HAP-1 (cell line): ENCODE measurements at regions not wholly inside any gene's neighbourhood (a gene's known extent, or its start where the extent isn't known, plus 50 kb on each side); places are given as distances from the start of the nearest gene placed in this dataset.

ENCODE experiments used
- DNase-seq, 2 experiments: peaks; one replicate each; pipeline ENCODE4 v3.0.0-alpha.2; 2016 to 2020; ENCODE audit warnings: low spot score in 2 of 2
- H3K27me3 ChIP-seq: fragments of 250-450 bp; sonication (Bioruptor Pico); 2 replicates; pipeline ENCODE4 v1.5.1; 2020; ENCODE audit warnings: low read depth, mild to moderate bottlenecking, moderate library complexity
- H3K36me3 ChIP-seq: fragments of 250-450 bp; sonication (Bioruptor Pico); replicated peaks from 2 replicates; pipeline ENCODE4 v1.5.1; 2020; ENCODE audit warnings: mild to moderate bottlenecking
- H3K4me1 ChIP-seq: fragments of 250-450 bp; sonication (Bioruptor Pico); 2 replicates; pipeline ENCODE4 v1.5.1; 2020; ENCODE audit warnings: mild to moderate bottlenecking
- H3K4me3 ChIP-seq: fragments of 250-450 bp; sonication (Bioruptor Pico); 2 replicates; pipeline ENCODE4 v1.5.1; 2020; ENCODE audit warnings: mild to moderate bottlenecking, moderate library complexity
- H3K9me3 ChIP-seq: fragments of 250-450 bp; sonication (Bioruptor Pico); 2 replicates; pipeline ENCODE4 v1.5.1; 2020; ENCODE audit warnings: mild to moderate bottlenecking, moderate library complexity
- in situ Hi-C: fragments of 300-500 bp; cut with MboI; formaldehyde crosslinking; loops from 3 replicates; pipeline ENCODE4 v1.14.3; 2020; ENCODE audit warnings: low sequenced_read_pairs, inconsistent platforms, mixed read lengths

DNA sequence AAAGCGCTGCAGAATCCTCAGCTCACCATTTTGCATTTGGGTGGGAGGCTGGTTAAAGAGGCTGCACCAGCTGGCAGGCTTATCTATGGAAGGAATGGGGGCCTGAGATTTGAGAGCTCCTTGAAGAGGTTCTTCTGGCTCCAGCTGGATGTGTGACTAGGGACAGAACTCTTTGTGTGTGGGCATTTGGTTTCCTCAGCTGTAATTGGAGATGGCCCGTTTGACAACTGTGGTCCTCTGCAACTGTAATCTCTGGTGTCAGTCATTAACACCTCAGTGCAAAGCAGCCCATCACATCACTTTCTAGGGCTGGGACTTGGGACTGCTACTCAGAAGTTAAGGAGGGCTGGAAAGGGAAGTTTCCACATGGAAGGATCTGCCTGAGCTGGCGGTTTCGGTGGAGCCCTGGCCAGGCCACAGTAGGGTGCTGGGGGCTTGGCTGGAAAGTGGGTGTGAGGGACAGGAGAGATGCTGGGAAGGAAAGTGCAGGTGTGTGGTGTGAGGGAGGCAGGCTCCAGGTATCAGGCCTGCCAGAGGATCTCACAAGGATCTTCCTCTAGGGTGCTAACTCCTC, 193.8 kb downstream of the GADD45G start:
- Histone ChIP-seq H3K4me1 (no peaks in the 10 kb centered on the region), H3K9me3 (no peaks in the 10 kb centered on the region), H3K36me3 (no peaks in the 10 kb centered on the region), H3K27me3 (no peaks in the 10 kb centered on the region), H3K4me3 (no peak overlapping the region)
- no peak for DNase-seq
- in situ Hi-C loops = no loop called here

DNA sequence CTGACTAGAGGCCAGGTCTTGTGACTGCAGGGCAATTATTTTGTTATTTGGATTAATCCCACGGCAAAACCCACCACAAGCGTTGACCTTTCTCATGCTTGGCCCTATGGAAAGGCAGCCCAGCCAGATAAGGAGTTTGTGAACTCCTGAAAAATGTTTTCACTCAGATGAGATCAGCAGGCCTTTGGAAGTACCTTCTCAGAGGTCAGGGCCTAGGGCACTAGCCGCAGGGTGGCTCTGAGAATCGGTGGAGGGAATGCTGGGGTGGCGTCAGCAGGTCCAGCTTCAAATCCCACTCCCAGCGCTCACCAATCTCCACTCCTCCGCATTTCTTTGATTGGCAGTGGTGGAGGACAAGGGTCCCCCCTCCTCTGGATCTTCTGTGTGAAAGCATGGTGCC, 194.4 kb downstream of the GADD45G start:
- no peaks in the 10 kb centered on the region for H3K27me3 ChIP-seq
- no peak for DNase-seq
- no peak overlapping the region for H3K4me3 ChIP-seq
- in situ Hi-C loops = no loop called here
- no peaks in the 10 kb centered on the region for H3K36me3 ChIP-seq
- no peaks in the 10 kb centered on the region for H3K4me1 ChIP-seq
- H3K9me3 ChIP-seq = no peaks in the 10 kb centered on the region

DNA sequence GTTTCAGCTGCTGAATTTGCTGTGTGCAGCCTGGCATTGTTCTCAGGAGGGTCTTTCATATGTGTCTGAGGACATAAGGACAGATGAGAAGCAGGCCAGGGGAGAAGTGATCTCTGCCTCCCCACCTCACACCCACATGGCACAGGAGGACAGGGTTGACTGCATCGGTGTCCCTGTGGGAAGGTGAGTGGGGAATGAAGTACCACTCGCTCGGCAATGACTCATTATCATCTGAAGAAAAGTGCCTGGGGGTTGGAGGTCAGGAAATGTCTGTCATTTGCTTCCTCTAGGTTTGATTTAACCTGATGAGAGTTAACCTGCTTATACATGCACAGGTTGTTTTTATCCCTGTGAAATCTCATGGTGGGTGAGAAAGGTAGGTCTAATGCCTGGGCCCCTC, 195.0 kb downstream of the GADD45G start:
- Histone ChIP-seq H3K4me3 (no peak overlapping the region), H3K27me3 (no peaks in the 10 kb centered on the region), H3K36me3 (no peaks in the 10 kb centered on the region), H3K9me3 (no peaks in the 10 kb centered on the region), H3K4me1 (no peaks in the 10 kb centered on the region)
- in situ Hi-C loops = no loop called here
- no peak for DNase-seq

DNA sequence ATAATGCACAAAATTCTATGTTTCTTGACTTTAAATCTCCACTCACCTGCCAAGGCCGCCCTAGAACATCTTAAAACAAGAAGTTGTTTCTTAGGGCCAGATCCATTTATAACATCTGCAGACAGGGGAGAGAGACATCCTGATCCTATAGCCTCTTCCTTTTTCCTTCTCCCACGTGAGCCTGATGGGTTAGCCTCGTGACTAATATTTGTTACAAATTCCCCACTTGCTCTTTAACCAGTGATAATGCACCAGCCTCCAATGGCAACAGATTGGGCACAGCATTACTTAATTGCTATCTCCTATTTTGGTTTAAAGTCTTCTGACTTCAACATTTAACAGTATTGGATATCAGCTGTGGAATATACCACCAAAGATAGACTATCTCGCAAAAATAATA, 196.5 kb downstream of the GADD45G start:
- no peak overlapping the region for H3K4me3 ChIP-seq
- no peaks in the 10 kb centered on the region for H3K4me1 ChIP-seq
- DNase-seq = no peak
- no peaks in the 10 kb centered on the region for H3K36me3 ChIP-seq
- no peaks in the 10 kb centered on the region for H3K9me3 ChIP-seq
- in situ Hi-C loops = no loop called here
- no peaks in the 10 kb centered on the region for H3K27me3 ChIP-seq

DNA sequence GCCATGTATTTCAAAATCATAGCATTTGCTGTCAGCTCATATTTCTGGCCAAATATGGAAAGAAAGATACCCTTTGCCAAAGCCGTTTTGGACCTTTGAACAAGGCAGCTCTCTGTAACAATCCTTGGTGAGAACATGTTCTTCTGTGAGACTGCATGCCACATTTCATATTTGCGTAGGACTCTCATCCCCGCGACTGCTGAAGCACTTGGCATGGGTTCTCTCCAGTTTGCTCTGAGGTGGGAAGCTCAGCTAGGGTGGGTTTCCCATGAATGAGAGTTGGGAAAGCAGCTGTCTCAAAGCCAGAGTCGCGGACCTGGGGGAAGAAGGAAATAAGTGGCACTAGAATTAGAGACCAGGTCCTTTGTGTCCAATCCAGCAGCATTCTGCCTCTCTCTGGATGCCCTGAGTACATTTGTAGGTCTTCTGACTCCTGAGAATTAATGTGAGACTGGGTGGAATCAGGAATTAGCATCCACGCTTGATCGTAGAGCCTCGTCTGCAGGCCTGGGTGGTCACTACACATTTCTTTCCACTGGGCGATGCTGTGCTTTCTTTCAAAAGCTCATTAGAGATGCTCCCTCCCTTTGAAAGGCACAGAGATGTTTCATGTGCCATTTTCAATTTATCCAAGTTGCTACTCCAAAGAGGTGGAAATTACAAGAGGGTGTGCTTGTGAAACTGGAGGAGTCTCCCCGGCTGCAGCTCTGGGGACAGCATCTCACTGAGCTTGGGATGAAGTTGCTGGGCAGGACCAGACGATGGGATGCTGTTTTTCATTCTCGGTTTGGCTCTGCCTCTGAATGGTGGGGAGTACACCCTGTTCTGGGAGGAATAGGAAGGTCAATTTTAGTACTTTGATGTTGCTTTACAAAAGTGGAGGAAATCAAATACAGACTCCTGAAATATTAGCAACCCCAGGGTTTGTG, 197.2 kb downstream of the GADD45G start:
- DNase-seq = no peak
- no peak overlapping the region for H3K4me3 ChIP-seq
- in situ Hi-C loops = no loop called here
- no peaks in the 10 kb centered on the region for H3K9me3 ChIP-seq
- H3K27me3 ChIP-seq = no peaks in the 10 kb centered on the region
- no peaks in the 10 kb centered on the region for H3K36me3 ChIP-seq
- H3K4me1 ChIP-seq = no peaks in the 10 kb centered on the region

DNA sequence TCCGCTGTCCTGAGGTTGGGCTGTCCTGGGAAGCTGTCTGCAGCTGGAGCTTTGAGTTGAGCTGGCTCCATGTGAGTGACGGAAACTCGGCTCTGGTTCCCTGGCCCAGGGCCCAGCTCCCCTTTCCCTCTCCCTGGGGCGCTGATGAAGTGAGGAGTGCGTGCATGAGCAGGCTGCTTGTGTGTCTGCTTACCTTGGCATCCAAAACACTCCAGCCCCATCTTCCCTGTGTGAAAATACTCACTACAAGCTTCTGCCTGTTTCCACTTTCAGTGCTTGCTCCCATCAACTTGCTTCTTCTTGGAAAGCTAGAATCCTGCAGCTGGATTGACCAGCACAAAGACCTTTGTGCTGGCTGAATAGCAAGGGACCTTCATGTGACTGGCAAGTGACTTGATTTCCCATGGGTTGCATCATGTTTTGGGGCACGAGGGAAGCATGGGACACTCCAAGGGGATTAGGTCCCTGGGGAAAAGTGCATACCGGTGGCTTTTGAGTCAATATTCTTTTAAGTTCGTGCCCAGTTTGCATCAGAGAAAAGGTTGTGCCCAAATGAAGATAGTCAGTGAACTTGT, 198.1 kb downstream of the GADD45G start:
- no peaks in the 10 kb centered on the region for H3K9me3 ChIP-seq
- H3K4me1 ChIP-seq = no peaks in the 10 kb centered on the region
- no peak overlapping the region for H3K4me3 ChIP-seq
- no peak for DNase-seq
- H3K27me3 ChIP-seq = no peaks in the 10 kb centered on the region
- in situ Hi-C loops = no loop called here
- H3K36me3 ChIP-seq = no peaks in the 10 kb centered on the region

DNA sequence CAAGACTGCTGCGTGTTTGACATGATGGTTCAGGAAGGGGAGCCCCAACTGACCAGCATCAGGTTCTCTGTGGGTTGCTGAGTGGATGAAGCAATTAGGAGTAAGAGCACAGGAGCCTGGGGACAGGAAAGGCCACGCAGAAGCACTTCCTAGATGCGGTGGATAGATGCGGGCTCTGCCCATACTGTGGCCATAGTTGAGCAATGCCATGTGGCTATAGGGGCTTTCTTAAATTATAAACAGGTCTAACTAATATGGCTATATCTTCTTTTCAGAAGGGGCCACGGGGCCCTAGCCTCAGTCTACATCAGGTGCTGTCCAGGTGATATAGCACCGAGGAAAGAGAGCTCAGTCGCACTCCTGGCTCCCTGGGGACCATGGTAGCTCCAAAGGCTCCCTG, 198.6 kb downstream of the GADD45G start:
- no peaks in the 10 kb centered on the region for H3K4me1 ChIP-seq
- no peak overlapping the region for H3K4me3 ChIP-seq
- DNase-seq = no peak
- H3K36me3 ChIP-seq = no peaks in the 10 kb centered on the region
- no peaks in the 10 kb centered on the region for H3K9me3 ChIP-seq
- in situ Hi-C loops = no loop called here
- H3K27me3 ChIP-seq = no peaks in the 10 kb centered on the region

DNA sequence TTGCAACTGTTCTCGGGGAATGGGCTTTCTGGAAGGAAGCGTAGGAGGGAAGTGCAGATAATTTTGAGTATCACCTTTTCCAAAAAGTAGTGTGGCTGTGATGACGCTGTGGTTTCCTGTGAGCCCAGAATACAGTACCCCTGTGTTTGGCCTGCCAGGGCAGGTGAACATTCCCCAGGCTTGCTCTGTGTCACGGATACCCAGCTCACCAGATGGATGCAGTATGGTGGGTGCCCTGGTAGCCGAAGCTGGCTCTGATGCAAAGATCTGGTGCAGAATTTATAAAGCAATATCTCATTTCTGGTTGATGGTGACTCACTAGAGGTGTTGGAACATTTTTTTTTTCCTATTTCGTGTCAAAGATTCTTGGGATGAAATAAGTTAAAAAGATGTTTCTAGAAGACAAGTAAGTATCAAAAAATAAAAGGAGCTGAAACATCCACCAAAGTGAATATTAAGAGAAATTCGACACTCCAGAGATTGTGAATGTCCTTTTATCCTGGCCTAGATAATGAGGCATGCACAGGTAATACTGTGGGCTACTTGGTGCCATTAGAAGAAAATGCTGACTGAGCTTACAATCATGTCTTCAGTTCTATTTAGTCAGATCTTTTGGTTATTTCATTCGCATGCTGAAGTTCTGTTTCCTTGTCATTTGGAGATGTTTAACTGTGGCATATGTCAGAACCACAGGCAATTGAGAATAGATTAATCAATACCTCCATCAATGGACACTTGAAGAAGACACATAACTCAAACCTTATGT, 200.1 kb downstream of the GADD45G start:
- H3K4me3 ChIP-seq = no peak overlapping the region
- no peaks in the 10 kb centered on the region for H3K36me3 ChIP-seq
- no peak for DNase-seq
- in situ Hi-C loops = no loop called here
- no peaks in the 10 kb centered on the region for H3K27me3 ChIP-seq
- H3K9me3 ChIP-seq = no peaks in the 10 kb centered on the region
- no peaks in the 10 kb centered on the region for H3K4me1 ChIP-seq

DNA sequence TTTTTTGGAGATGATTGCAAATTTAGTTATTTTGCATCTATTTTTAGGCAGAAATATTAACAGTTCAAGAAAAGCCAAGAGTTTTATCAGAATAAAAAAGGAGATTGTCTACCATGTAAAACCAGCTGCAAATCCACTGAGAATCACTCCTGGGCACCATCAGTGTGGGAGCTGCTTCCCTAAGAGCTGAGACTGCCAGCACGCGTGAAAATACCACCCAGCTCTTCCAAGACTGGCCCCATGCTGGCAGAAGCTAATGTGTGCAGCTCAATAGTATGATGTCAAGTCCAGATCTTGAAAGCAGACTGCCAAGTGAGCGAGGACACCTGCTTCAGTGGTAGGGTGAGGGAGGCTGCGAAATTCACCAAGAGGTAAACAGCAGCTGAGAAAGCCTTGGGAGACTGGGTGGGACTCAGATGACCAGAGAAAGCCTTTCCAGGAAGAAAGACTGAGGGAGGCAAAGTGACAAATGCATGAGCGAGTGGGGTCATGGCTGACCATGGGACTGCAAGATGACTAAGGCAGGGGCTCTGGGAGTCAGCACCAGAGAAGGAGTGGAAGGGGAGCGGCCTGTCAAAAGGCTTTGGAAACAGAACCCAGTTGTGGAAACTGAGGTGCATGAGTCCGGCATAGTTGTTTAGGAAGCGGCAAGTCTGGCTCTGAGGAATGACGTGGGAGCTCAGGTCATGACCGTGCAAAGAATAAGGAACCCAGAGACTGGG, 200.9 kb downstream of the GADD45G start:
- H3K4me1 ChIP-seq = no peaks in the 10 kb centered on the region
- no peak overlapping the region for H3K4me3 ChIP-seq
- H3K9me3 ChIP-seq = no peaks in the 10 kb centered on the region
- no peak for DNase-seq
- H3K36me3 ChIP-seq = no peaks in the 10 kb centered on the region
- no peaks in the 10 kb centered on the region for H3K27me3 ChIP-seq
- in situ Hi-C loops = no loop called here

DNA sequence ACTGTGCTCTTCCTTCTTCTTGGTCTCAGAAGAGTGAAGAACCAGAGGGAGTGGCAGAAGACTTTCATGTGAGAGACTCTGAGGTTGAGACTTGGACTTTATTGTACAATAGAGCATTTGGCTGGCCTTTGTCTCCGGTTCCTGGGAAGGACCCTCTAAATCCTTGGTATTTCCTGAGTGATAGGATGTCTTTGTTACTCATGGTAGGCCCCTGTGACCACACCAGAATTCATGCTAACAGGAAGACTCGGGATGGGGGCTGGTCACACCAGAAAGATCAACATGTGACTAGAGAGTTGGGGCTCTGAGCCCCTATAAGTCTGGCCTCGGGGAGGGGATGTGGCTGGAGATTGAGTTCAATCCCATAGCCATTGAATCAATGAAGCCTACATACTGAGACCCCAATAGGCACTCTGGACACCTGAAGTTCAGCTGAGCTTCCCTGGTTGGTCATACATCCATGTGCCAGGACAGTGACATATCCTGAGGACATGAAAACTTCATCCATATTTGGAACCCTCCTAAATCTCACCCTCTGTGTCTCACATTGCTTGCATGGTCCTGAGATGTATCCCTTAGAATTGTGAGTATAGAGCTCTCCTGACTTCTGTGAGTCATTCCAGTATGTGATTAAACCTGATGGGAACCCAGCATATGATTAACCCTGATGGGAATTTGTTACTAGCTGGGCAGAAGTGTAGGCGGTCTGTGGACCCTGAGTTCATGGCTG, 201.7 kb downstream of the GADD45G start:
- no peak for DNase-seq
- in situ Hi-C loops = no loop called here
- no peaks in the 10 kb centered on the region for H3K9me3 ChIP-seq
- no peaks in the 10 kb centered on the region for H3K4me1 ChIP-seq
- no peaks in the 10 kb centered on the region for H3K27me3 ChIP-seq
- H3K36me3 ChIP-seq = no peaks in the 10 kb centered on the region
- no peak overlapping the region for H3K4me3 ChIP-seq

DNA sequence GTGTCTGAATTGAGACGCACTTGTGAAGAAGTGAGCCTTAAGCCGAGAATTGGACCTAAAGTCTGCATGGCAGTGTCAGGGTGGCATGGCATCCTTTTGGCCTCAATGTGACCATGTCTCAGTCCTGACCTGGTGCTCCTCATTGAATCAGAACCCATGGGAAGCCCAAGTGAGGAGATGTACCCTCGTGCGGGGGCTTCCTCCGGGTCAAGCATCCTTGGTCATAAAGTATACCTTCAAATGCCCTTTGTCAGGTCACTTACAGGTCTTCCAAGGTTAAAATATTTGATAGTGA, 202.2 kb downstream of the GADD45G start:
- in situ Hi-C loops = no loop called here

DNA sequence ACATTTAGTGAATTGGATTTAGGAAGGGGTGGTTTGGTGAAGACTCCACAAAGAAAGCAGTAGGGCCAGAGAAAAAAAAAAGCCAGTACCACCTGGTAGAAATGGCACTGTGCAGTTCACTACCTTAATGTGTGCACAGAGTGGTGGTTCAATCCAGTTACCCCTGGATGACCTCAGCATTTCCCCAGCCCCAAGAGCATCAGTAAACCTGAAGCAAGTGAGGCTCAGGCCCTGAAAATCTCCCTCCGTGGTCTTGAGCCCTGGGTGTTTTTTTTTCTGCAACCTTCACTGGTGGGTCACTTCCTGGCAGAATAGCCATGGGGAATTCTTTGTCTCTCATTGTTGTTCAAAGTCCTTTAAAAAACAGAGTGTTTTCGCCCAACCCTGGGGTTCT, 202.9 kb downstream of the GADD45G start:
- Histone ChIP-seq H3K4me3 (no peak overlapping the region), H3K9me3 (no peaks in the 10 kb centered on the region), H3K27me3 (no peaks in the 10 kb centered on the region), H3K4me1 (no peaks in the 10 kb centered on the region), H3K36me3 (no peaks in the 10 kb centered on the region)
- DNase-seq = no peak
- in situ Hi-C loops = no loop called here

More for the DNA sequence above, 202.2 kb downstream of the GADD45G start:
- Histone ChIP-seq H3K36me3 (no peaks in the 10 kb centered on the region), H3K27me3 (no peaks in the 10 kb centered on the region), H3K4me1 (no peaks in the 10 kb centered on the region), H3K4me3 (no peak overlapping the region), H3K9me3 (no peaks in the 10 kb centered on the region)
- DNase-seq = no peak
